Sciatic nerve (tissue), 2 donors: ENCODE measurements at regions not wholly inside any gene's neighbourhood (a gene's known extent, or its start where the extent isn't known, plus 50 kb on each side); places are given as distances from the start of the nearest gene placed in this dataset.
A peak's percentile ranks its signal among the peaks of the same experiment; 100 is the strongest.

Source experiments
- ATAC-seq: fragments of 200-7000 bp; cut with Tn5 transposase; one replicate; pipeline ENCODE4 v1.9.1; 2020; ENCODE audit warnings: mild to moderate bottlenecking, moderate library complexity
- DNase-seq: peaks from one replicate; pipeline ENCODE4 v3.0.0-alpha.2; 2020; ENCODE audit warnings: low spot score
- intact Hi-C: fragments of 100-400 bp; cut with DNase I; formaldehyde crosslinking; loops from one replicate; pipeline ENCODE4 v1.14.2; 2022
- donor health status: DM: no; HTN: no; CAD: no.
- donor health status: DM: no; HTN: no; CAD: no.

DNA sequence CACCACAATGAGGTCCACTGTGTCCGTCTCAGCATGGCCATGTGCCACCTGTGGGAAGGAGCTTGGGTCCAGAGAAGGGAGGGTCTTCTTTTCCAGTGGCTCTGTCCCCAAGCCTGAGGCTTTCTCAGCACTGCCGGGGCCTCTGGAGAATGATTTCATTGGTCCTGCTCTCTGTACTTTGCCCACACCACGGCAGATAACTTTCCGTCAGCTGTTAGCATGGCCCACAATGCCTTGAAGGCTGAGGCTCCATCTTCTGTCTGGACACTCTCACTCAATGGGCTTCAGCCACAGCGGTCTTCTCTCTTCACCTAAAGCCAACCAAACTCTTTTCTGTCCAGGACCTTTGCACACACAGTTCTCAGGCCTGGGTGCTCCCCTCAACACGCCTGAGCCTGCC is 192.5 kb downstream of the CXCL12 start:
- no peak for ATAC-seq
- intact Hi-C loops, result no loop called here
- no peak for DNase-seq

DNA sequence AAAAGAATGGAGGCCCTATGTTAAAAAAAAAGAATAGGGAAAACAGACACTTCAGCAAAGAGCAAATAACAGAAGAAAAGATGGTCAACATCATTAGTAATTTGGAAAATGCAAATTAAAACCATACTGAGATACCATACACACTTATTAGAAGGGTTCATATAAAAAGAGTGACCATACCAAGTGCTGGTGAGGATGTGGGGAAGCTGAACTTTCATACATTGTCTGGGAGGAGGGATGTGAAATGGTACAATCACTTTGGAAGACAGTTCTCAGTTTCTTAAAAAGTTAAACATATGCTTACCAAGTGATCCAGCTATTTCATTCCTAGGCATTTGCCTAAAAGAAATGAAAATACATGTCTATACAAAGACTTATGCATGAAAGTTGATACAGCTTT is 194.4 kb downstream of the CXCL12 start:
- ATAC-seq (no peak), DNase-seq (no peak)
- intact Hi-C loops, result no loop called here

DNA sequence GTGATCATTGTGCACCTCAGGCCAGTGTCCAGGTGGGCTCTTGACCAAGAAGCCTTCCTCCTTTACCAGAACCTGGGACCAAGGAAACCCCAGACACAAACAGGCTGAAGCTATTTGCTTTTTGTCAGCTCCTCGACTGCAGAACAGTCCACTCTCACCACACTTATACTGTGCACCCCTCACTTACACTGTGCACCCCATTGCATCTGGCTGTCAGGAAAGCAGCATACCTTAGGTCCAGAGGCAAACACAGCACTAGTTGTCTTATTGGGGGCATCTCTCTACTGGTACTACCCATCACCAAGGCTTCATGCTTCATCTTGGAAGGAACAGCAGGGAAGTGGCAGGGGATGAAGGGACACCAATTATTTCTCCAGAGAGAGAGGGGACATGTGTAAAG is 198.1 kb downstream of the CXCL12 start:
- intact Hi-C loops, result no loop called here
- DNase-seq (no peak), ATAC-seq (peak; percentile 49)

DNA sequence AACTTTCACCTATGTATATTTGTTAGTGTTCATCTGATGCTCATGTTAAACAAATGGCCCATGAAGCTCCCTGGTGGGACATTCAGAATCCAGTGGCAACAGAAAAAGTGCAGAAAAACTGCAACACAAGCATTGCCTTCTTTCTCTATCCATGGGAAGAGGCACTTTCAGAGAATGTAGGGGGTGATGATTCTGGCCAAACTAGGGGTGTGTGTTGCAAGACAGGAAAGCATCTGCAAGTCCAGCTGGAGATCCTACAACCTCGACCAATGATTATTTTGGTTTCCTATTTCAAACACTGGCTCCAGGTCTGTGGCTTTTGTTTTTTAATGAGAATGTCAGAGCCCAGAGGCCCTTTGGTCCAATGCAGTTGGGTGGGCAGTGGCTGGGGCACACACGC is 198.7 kb downstream of the CXCL12 start:
- ATAC-seq (peak; percentile 94), DNase-seq (no peak)
- intact Hi-C loops, result no loop called here

DNA sequence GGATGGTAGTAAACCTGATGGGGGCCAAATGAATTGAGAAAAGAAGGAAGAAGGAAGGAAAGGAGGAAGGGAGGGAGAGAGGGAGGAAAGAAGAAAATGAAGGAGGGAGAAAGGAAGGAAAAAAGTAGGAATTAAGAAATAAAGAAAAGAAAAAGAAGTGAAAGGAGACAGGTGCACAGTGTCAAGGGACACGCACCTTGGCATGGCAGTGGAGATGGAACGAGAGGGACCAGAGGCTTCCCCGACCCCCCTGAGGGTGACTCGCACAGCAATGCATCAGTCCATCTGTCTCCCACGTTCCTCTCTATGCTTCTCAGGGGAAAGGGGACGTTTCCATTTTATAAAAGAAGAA is 199.6 kb downstream of the CXCL12 start:
- DNase-seq, result no peak
- intact Hi-C loops, result no loop called here

DNA sequence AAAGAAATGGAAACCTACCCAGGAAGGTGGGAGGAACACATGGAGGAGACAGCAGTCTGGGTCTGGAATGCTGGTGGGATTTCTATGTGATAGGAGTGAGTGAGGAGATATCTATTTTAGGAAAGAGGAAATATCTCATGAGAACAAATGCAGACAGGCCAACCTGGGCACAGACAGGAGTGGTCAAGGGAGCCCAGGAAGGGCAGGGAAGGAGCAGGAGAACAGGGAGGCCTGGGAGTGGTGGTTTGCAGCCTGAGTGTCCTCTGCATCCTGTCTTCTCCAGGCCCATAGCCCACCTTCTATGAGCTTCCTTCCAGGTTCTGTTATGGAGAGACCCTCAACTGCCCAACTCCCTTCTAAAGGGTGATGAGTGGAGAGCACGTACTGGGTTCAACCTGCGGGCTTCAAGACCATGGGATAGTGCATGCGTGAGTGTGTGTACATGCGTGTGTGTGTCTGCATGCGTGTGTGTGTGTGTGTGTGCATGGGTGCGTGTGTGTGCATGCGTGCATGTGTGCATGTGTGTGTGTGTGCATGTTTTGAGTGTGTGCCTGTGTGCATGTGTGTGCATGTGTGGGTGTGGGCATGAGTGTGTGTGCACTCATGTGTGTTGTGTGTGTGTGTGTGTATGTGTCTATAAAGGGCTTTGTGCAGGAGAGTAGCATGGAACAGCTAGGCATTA is 200.1 kb downstream of the CXCL12 start:
- no peak for ATAC-seq
- no peak for DNase-seq
- intact Hi-C loops, result no loop called here

More for the DNA sequence above, 199.6 kb downstream of the CXCL12 start:
- no peak for ATAC-seq

DNA sequence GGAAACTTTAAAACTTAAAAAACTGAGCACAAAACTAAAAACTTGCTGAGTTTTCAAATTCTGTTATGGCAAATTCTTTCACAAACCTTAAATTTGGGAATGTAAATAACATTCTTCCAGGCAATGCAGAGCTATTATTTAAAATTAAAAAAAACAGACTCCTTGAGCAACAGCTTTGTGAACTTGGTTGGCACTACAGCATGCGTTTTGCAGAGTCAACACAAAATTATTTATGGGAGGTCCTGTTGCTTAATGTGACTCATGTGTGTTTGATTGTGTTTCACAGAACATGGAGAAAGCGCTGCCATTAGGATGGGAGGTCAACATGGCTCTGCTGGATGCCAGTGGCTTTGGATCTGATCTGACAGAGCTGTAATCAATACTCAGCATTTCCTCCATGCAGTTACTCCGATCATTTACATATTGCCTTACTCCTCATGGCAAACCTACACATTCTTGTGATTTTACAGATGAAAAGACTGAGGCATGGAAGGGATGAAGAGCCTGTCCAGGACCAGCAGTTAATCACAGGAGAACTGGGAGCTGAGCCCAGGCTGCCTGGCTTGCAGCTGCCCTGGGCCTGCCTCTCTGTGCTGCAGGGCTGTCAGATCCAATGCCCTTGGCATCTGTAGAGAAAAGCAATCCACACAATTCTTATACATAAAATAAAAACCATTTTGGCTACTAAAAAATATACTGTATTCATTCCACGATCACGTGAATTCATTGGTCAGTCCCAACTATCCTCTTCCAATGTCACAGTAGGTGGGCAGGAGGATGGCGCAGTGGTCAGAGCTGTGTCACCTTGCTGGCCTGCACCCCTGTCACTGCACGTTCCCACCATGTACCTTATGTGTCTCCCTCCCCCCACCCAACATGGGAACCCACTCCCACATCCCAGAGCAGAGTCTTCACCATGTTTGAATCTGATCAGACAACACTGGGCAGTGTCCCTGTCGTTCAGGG is 200.9 kb downstream of the CXCL12 start:
- ATAC-seq, result no peak
- intact Hi-C loops, result no loop called here
- no peak for DNase-seq

DNA sequence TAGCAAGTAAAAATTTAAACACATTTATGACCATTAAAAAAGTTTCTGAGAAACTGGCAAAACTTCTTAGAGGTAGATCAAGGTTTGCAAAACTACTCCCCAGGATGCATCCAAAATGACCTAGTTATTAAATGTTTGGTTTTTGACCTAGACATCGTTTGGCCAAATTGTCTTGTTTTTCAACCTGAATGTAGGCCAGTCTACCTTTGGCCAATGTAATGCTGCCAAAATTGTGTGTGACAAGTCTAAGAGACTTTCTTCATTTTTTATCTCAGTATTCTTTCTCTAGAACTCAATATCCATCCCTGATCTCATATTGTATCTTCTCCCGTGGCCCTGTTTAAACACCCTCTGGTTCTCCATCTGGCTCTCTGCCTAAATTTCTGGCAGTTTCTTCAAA is 202.0 kb downstream of the CXCL12 start:
- DNase-seq (no peak), ATAC-seq (no peak)
- intact Hi-C loops, result no loop called here

DNA sequence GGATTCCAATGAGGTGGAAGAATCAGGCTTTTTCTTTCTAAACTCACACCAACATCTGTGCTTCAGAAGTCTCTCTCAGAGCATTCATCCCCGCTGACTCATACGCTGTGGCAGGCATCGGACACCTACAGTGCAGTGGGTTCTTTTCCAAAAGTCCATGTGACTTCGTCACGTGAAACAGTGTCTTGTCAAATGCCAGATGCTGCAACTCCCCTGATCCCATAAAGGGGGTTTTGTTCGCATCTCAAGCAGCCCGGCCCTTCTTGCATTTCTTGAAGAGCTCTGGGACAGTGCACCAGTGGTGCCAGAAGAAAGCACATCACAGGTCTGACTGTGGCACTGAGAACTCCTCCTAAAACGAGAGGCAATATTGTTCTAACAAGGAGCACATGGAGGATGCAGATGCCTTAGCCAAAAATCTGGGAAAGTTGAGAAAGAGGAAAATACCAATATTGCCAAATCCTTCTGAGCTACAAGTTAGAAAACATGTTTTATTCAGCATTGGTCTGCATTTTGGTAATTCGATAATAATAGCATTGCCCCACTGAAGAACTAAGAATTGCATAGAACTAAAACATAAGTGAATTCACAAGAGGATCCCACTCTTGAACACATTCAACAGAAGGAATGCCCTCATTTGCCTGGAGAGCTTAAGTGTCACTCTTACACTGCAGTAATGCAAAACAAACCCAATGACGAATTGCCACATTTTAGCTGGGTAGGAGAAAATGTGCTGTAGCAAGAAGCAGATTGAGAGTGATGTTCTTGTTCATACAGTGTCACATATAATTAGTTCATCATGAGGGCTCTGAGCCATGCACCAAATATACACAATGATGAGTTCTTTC is 204.4 kb downstream of the CXCL12 start:
- ATAC-seq (peak; percentile 96), DNase-seq (peak; percentile 73)
- intact Hi-C loops, result no loop called here

DNA sequence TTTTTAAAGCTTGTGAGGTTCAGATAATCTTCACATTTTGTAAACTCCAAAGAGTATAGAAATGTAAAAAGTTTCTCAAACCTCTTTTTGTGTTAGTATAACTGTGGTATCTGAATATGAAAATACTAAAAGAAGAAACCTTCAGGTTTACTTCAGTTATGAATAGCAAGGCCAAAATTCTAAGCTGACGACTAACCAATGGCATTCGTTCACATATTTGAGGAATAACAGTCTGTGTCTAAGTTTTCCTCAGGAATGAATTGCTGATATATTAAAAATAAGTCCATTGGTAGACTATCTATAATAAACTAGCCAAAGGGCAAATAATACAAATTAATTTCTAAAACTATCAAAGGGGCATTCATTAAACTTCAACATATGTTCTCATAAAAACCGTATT is 206.0 kb downstream of the CXCL12 start:
- ATAC-seq, result no peak
- DNase-seq, result no peak
- intact Hi-C loops, result no loop called here

DNA sequence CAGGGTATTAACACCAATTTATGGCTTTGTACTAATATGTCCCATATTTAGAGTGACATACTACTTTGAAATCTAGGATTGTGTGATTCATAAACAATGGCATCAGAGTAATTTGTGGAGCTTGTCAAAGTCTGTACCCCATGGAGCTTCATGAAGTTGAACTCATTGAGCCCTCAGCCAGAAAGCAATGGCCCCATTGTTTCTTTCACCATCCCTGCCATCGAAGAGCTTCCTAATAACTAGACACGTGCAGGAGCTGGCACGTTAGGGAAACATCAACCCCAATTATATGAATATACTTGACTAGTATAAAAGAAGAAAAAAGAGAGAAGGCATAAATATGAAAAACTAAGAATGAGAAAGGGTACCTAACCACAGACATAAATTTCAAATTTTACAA is 206.6 kb downstream of the CXCL12 start:
- DNase-seq, result no peak
- intact Hi-C loops, result no loop called here
- ATAC-seq, result no peak

DNA sequence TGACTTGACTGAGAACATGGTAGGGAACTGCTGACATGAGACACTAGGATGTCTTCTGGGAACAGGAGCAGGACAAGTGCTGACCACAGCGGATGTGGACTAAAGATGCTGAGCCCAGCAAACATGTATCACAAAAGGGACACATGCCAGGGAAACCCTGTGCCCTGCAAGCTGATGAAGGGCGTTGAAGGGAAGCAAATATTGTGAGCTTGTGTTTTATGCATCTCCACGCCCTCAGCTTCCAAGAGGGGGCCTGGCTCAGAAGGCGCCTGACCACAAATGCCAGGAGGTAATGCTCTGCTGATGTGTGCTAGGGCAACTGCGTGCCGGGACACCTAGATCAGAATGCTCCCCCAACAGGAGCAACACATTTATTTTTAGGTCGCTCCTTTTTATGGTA is 207.3 kb downstream of the CXCL12 start:
- intact Hi-C loops, result no loop called here
- no peak for ATAC-seq
- DNase-seq, result no peak

DNA sequence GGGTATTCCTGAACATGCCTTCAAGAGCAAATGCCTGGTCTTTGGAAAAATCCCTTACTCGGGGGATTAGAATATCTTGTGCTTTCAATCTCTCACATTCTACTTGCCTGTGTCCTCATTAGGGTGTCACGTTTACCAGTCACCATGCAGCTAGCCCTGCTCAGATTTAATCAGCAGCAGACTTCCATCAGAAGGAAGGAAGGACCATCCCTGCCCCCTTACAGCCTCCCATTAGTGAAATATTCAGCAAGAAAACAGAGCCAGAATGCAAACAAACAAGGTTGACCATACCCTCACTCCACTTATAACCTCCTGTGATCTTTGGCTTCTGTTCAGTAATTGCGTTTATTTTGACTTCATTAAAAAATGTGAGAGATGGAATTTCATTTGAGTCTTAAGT is 208.6 kb downstream of the CXCL12 start:
- intact Hi-C loops, result no loop called here
- no peak for DNase-seq
- no peak for ATAC-seq

DNA sequence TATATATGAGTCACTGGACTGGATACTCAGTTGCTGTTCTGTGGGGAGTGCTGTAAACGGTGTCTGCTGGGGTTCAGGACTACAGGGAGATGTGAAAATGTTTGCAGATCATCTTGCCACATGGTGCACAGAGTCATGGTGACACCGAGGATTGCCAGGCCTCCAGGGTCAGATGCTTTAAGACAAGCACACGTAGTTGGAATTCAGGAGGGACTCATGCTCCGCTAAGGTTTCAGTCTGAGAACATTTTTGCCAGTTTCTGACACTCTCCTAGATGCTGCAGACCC is 211.3 kb downstream of the CXCL12 start:
- ATAC-seq (no peak), DNase-seq (no peak)
- intact Hi-C loops, result no loop called here

DNA sequence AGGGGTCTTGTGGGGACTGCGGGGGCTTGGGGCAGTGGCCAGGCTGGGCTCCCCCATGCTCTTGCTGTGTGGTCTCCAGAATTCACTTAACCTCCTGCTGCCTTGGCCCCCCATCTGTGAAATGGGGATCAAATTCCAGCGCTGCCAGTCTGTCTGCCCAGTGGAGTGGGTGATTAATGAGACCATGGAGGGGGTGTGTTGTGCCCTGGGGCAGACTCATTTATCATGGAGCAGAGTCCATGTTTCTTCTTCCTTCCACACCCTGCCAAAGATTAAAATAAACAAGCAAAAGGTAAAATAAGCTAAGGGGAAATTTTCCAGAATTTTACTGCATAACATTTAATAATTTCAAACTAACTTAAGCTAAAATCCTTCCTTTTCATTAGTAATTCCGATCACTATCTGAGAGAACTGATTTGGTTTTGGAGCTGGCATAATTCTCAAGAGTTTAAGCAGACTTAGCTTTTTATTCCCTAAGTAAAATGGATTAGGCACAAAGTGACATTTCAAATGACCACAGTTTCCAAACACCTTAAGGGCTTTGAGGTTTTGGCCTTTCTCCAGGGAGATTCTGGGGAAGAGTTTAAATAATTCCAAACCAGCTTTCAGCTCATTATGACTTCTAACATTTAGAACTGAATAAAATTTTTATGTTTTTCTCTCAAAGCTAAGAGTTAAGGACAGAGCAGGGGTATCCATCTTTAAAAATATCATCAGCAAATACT is 211.9 kb downstream of the CXCL12 start:
- intact Hi-C loops, result no loop called here
- no peak for DNase-seq
- no peak for ATAC-seq

DNA sequence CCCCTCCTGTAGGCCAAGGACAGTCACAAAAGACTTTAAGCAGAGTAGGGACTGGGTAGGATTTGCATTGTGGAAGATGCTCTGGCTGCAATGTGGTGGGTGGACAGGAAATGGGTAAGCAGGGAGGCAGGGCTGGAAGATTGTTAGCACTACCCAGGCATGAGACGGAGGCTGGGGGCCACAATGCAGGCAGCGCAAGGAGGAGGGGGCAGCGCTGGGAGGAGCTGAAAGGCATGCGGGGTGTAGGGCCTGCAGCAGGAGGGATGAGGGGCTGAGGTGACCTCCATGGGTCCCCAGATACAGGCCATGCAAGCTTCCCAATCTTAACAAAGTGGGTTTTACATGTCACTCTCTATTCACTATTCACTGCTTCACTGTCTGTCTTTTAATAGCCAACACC is 213.1 kb downstream of the CXCL12 start:
- no peak for ATAC-seq
- no peak for DNase-seq
- intact Hi-C loops, result no loop called here

DNA sequence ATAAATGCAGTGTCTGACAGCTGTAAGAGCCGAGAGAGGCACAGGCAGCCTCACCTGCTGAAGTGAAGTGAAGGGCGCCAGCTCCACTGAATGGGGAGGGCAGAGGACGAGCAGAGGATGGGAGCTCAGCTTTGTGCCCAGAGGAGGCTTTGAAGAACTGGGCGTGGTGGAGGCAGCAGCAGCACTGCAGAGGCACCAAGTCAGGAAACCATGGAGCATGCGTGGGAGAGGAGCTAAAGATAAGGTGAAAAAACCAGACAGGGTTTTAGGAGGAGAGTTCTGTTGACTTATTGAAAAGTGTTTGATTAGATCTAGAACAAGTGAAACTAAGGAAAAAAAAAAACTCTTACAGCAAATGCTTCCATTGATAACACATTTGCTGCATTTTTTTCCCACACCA is 216.4 kb downstream of the CXCL12 start:
- DNase-seq (no peak), ATAC-seq (no peak)
- intact Hi-C loops, result no loop called here

DNA sequence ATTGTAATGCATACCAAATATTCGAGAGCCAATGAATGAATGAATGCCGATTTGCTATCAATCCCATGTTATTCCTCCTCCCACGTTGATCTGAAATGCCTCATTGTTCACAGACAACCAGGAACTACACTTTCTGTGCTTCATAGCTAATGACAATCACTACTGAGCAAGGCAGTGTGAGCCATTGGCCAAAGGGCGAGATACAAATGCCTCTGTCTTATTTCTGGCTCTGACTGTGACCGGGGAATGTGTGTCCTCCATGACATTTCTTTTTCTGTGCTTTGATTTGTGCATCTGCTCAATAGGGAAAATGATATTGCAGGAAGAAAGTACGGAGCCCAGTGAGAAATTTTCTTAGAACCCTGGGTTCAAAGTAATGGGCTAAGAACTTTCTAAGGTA is 217.1 kb downstream of the CXCL12 start:
- DNase-seq (no peak), ATAC-seq (no peak)
- intact Hi-C loops, result no loop called here

DNA sequence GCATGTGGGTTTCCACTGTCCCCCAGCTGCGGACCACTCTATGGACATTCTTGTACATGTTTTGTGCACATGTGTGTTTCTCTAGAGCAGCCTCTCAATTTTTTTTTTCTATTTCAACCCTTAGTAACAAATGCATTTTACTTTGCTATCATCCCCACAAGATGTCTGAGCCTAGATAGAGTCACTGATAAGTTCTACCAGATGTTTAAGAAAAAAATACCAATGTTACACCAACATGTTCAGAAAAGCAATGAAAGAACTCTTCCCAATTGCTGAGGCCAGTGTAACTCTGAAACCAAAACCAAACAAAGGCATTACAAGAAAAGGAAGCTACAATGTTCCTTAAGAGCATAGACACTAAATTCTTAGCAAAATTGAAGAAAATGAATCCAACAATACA is 218.5 kb downstream of the CXCL12 start:
- no peak for ATAC-seq
- DNase-seq, result no peak
- intact Hi-C loops, result no loop called here
